ENCODE measurements at regions not wholly inside any gene's neighbourhood (a gene's known extent, or its start where the extent isn't known, plus 50 kb on each side); places are given as distances from the start of the nearest gene placed in this dataset.
"Not testable (repeated sequence)": the region's sequence is repeated elsewhere in the genome, so short reads cannot be mapped to it uniquely, and the experiment has no call there.

DNA sequence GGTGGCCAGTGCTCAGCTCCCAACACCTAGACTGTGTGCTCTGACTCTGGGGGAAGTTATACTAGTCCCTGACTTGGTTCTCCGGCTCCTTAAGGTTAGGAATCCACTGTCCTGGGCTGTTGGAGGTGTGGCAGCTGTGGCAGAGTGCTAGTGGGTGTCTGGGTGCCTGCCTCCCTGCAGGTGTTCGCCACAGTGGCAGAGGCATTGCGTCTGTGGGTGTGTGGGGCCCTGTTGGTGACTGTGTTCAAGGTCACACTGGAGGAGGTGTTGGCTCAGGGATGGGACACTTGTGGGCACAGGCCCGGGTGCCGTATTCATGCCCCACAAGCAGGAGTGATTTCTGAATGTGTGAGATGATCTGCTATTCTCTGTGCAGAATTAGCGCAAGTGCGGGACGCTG is 467.4 kb downstream of the TMEM121 start:
- Histone ChIP-seq H3K4me1 (no peaks in the 10 kb centered on the region), H3K4me3 (replicated peaks in 1 of 3) (no peak overlapping the region), H3K36me3 (no peaks in the 10 kb centered on the region), H3K27ac (no peak overlapping the region), H3K27me3 (no peaks in the 10 kb centered on the region), H3K9me3 (no peaks in the 10 kb centered on the region)
- no peak for DNase-seq
- WGBS, 2 donors = 70 to 75% methylated on average over 5 to 8 of the region's 8 CpGs
- intact Hi-C loops (cut with DNase I) = no loop called here
- TF ChIP-seq CTCF (IDR thresholded peaks at IDR 0.05) (no peak), POLR2A (IDR thresholded peaks at IDR 0.05) (no peak)

DNA sequence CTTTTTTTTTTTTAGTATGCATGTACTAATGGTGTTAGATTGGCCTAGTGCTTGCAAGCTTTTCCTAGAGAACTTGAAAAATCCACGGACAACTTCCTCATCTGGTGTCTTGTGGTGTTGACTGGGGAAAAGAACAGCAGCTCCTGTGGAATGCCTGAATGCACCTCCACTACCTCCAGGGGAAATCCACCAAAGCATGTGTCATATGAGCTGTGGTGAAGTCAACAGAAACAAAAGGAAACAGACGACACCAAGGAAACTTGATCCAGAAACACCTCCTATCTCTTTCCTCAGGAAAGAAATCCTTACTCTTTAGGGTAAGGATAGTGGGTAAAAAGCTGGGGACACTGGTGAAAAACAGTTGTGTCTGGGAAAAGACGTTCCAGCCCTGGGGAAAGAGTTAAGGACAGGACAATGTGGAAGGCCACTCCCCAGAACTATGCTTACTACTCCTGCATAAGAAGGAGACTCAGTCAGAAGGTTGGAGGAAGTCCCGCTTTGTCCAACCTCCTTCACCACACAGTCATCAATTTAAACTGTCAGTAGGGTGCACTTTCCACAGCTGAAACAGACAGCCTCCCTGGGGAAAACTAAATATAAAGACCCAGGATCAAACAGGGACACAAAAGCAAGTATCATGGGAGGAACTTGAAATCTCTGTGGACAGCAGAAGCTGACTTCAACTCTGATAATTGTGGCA is 468.8 kb downstream of the TMEM121 start:
- intact Hi-C loops (cut with DNase I); DNase-seq: not testable (repeated sequence)
- 57 to 68% methylated on average over 3 to 4 of the region's 4 CpGs for WGBS, 2 donors

DNA sequence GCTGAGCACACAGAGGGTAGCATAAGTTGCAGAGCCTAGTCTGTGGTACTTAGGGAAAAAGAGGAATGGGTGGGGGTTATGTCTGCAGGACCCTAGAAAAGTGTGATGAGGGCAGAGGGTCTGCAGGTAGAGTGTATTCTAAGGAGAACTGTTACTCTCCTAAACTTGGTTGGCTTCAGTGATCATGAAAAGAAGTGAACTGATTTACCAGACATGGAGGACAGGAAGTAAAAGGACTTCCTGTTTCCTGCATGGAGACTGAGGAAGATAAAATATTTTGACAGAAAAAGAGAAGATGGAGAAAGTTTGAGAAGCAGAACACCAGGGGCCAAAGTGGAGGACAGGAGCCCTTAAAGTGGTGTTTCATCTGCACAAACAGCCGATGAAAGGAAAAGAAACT is 472.2 kb downstream of the TMEM121 start:
- H3K27ac ChIP-seq; H3K4me3 ChIP-seq (replicated peaks in 1 of 3); H3K36me3 ChIP-seq; H3K4me1 ChIP-seq; DNase-seq; H3K9me3 ChIP-seq; intact Hi-C loops (cut with DNase I); H3K27me3 ChIP-seq: not testable (repeated sequence)
- WGBS, 2 donors = 92 to 94% methylated on average over 1 of the region's 1 CpG

More for the DNA sequence above, 468.8 kb downstream of the TMEM121 start:
- not testable (repeated sequence) for H3K27me3 ChIP-seq; H3K9me3 ChIP-seq; H3K27ac ChIP-seq; H3K4me3 ChIP-seq (replicated peaks in 1 of 3); H3K36me3 ChIP-seq; H3K4me1 ChIP-seq

- Histone ChIP-seq H3K9me3 (no peaks in the 10 kb centered on the region), H3K4me3 (replicated peaks in 1 of 3) (no peak overlapping the region), H3K4me1 (no peaks in the 10 kb centered on the region), H3K27ac (no peak overlapping the region), H3K27me3 (no peaks in the 10 kb centered on the region), H3K36me3 (no peaks in the 10 kb centered on the region)
- peak in 1 of 6 experiments; percentile 23 for TF ChIP-seq CTCF (IDR thresholded peaks at IDR 0.05)
- no peak for TF ChIP-seq POLR2A (IDR thresholded peaks at IDR 0.05)
- 59 to 70% methylated on average over 6 to 8 of the region's 15 CpGs for whole genome bisulfite sequencing, 2 donors
- no peak for DNase-seq
- intact Hi-C loops (cut with DNase I) = no loop called here
These were observed 473.1 kb downstream of the TMEM121 start for GRCh38 chr14:105999361-106000028.

DNA sequence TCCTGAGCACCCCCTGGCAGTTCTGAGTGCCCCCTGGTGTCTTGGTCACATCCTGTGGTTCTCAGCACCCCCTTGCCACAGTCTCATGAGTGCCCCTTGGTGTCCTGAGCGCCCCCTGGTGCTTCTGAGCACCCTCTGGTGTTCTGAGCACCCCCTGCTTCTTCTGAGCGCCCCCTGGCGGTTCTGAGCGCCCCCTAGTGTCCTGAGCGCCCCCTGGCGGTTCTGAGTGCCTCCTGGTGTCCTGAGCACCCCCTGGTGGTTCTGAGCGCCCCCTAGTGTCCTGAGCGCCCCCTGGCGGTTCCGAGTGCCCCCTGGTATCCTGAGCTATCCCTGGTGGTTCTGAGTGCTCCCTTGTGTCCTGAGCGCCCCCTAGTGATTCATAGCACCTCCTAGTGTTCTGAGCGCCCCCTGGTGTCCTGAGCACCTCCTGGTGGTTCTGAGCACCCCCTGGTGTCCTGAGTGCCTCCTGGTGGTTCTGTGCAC is 473.7 kb downstream of the TMEM121 start:
- H3K9me3 ChIP-seq; DNase-seq; H3K27ac ChIP-seq; H3K36me3 ChIP-seq; intact Hi-C loops (cut with DNase I); H3K4me1 ChIP-seq; H3K27me3 ChIP-seq; H3K4me3 ChIP-seq (replicated peaks in 1 of 3): not testable (repeated sequence)
- 50% methylated on average over 1 of the region's 12 CpGs; no CpG with 5 or more reads in 1 of the 2 donors for WGBS, 2 donors

GRCh38 chr14:106001277-106001676 is 474.9 kb downstream of the TMEM121 start:
- not testable (repeated sequence) for DNase-seq

More at GRCh38 chr14:106001277-106001676, 474.9 kb downstream of the TMEM121 start:
- H3K4me1 ChIP-seq; H3K4me3 ChIP-seq (replicated peaks in 1 of 3); H3K9me3 ChIP-seq; H3K27ac ChIP-seq; intact Hi-C loops (cut with DNase I); H3K27me3 ChIP-seq; H3K36me3 ChIP-seq: not testable (repeated sequence)
- WGBS, 2 donors = no CpG with 5 or more reads among the region's 3 CpGs
- peak in 1 of 6 experiments; percentile 10 for TF ChIP-seq CTCF (IDR thresholded peaks at IDR 0.05)
